ENCODE measurements at regions not wholly inside any gene's neighbourhood (a gene's known extent, or its start where the extent isn't known, plus 50 kb on each side); places are given as distances from the start of the nearest gene placed in this dataset.

DNA sequence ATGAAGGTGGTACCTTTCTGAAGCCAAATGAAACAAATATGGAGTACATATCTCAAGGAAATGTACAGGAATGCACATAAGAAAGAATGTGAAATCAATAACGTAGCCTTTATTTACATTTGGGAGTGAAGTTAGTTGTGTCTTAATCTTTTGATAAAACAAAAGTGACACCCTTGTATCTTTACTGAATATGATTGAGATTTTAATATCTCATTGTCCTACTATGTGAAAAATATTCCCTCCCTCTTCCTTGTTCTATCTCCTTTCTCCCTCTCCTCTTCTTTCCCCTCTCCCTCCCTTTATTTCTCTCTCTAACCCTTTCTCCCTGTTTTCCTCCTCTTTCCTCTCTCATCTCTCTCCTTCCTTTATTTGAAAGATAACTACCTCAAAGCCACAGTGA lies 89.1 kb downstream of the PTCHD4 start:
- TF ChIP-seq POLR2A (IDR thresholded peaks at IDR 0.05; ENCODE audit: low read depth, low read length) (no peak), POLR2AphosphoS5 (IDR thresholded peaks at IDR 0.05; ENCODE audit: low read depth, low read length) (no peak), TAF1 (IDR thresholded peaks at IDR 0.05; ENCODE audit: low read depth, low read length) (no peak), SPI1 (IDR thresholded peaks at IDR 0.05; ENCODE audit: low read depth, low read length) (no peak), POU2F2 (IDR thresholded peaks at IDR 0.05; ENCODE audit: low read depth, low read length) (no peak), PAX5 (IDR thresholded peaks at IDR 0.05; ENCODE audit: insufficient read depth, low read length, severe bottlenecking) (no peak)

Measured in GM12891 (cell line).